ENCODE measurements at regions not wholly inside any gene's neighbourhood (a gene's known extent, or its start where the extent isn't known, plus 50 kb on each side); places are given as distances from the start of the nearest gene placed in this dataset.

- Histone ChIP-seq H3K4me1 (ENCODE audit: insufficient read depth, poor library complexity, severe bottlenecking) (no peaks in the 10 kb centered on the region), H3K4me3 (ENCODE audit: severe bottlenecking) (no peak overlapping the region), H3K27me3 (ENCODE audit: insufficient read depth, poor library complexity, severe bottlenecking) (no peaks in the 10 kb centered on the region), H3K27ac (ENCODE audit: poor library complexity, severe bottlenecking) (no peak overlapping the region), H3K36me3 (ENCODE audit: low read depth) (no peaks in the 10 kb centered on the region), H3K9me3 (ENCODE audit: severe bottlenecking) (no peaks in the 10 kb centered on the region)
- TF ChIP-seq CTCF (IDR thresholded peaks at IDR 0.05; ENCODE audit: poor library complexity, severe bottlenecking): no peak
- ATAC-seq (ENCODE audit: low read depth) (no peak), DNase-seq (ENCODE audit: low spot score) (no peak)
Observed at GRCh38 chr9:22731786-22732185, 285.2 kb downstream of the DMRTA1 start.

GRCh38 chr9:22739712-22740111 lies 293.1 kb downstream of the DMRTA1 start:
- no peaks in the 10 kb centered on the region for H3K9me3 ChIP-seq (ENCODE audit: severe bottlenecking)
- H3K36me3 ChIP-seq (ENCODE audit: low read depth): no peaks in the 10 kb centered on the region
- no peak for TF ChIP-seq CTCF (IDR thresholded peaks at IDR 0.05; ENCODE audit: poor library complexity, severe bottlenecking)
- no peaks in the 10 kb centered on the region for H3K27me3 ChIP-seq (ENCODE audit: insufficient read depth, poor library complexity, severe bottlenecking)
- no peaks in the 10 kb centered on the region for H3K4me1 ChIP-seq (ENCODE audit: insufficient read depth, poor library complexity, severe bottlenecking)
- H3K27ac ChIP-seq (ENCODE audit: poor library complexity, severe bottlenecking): no peak overlapping the region
- H3K4me3 ChIP-seq (ENCODE audit: severe bottlenecking): no peak overlapping the region
- DNase-seq (ENCODE audit: low spot score) (no peak), ATAC-seq (ENCODE audit: low read depth) (no peak)

GRCh38 chr9:22740781-22741180 lies 294.2 kb downstream of the DMRTA1 start:
- ATAC-seq (ENCODE audit: low read depth) (no peak), DNase-seq (ENCODE audit: low spot score) (no peak)
- Histone ChIP-seq H3K9me3 (ENCODE audit: severe bottlenecking) (no peaks in the 10 kb centered on the region), H3K36me3 (ENCODE audit: low read depth) (no peaks in the 10 kb centered on the region), H3K27me3 (ENCODE audit: insufficient read depth, poor library complexity, severe bottlenecking) (no peaks in the 10 kb centered on the region), H3K4me1 (ENCODE audit: insufficient read depth, poor library complexity, severe bottlenecking) (no peaks in the 10 kb centered on the region), H3K27ac (ENCODE audit: poor library complexity, severe bottlenecking) (no peak overlapping the region), H3K4me3 (ENCODE audit: severe bottlenecking) (no peak overlapping the region)
- TF ChIP-seq CTCF (IDR thresholded peaks at IDR 0.05; ENCODE audit: poor library complexity, severe bottlenecking): no peak

- no peak for ATAC-seq (ENCODE audit: low read depth)
- Histone ChIP-seq H3K27ac (ENCODE audit: poor library complexity, severe bottlenecking) (no peak overlapping the region), H3K27me3 (ENCODE audit: insufficient read depth, poor library complexity, severe bottlenecking) (no peaks in the 10 kb centered on the region), H3K4me1 (ENCODE audit: insufficient read depth, poor library complexity, severe bottlenecking) (no peaks in the 10 kb centered on the region), H3K9me3 (ENCODE audit: severe bottlenecking) (no peaks in the 10 kb centered on the region), H3K36me3 (ENCODE audit: low read depth) (no peaks in the 10 kb centered on the region), H3K4me3 (ENCODE audit: severe bottlenecking) (no peak overlapping the region)
- DNase-seq (ENCODE audit: low spot score): no peak
- no peak for TF ChIP-seq CTCF (IDR thresholded peaks at IDR 0.05; ENCODE audit: poor library complexity, severe bottlenecking)
Observed at GRCh38 chr9:22742401-22742800, 295.8 kb downstream of the DMRTA1 start.

- no peak overlapping the region for H3K4me3 ChIP-seq (ENCODE audit: severe bottlenecking)
- no peak overlapping the region for H3K27ac ChIP-seq (ENCODE audit: poor library complexity, severe bottlenecking)
- no peak for TF ChIP-seq CTCF (IDR thresholded peaks at IDR 0.05; ENCODE audit: poor library complexity, severe bottlenecking)
- no peaks in the 10 kb centered on the region for H3K36me3 ChIP-seq (ENCODE audit: low read depth)
- H3K27me3 ChIP-seq (ENCODE audit: insufficient read depth, poor library complexity, severe bottlenecking): peaks cover 8% of the 10 kb centered on the region
- no peaks in the 10 kb centered on the region for H3K4me1 ChIP-seq (ENCODE audit: insufficient read depth, poor library complexity, severe bottlenecking)
- no peak for ATAC-seq (ENCODE audit: low read depth)
- H3K9me3 ChIP-seq (ENCODE audit: severe bottlenecking): no peaks in the 10 kb centered on the region
- DNase-seq (ENCODE audit: low spot score): no peak
Observed at GRCh38 chr9:22773501-22774220, 327.0 kb downstream of the DMRTA1 start.

All from RWPE2 (cell line).